ENCODE measurements at regions not wholly inside any gene's neighbourhood (a gene's known extent, or its start where the extent isn't known, plus 50 kb on each side); places are given as distances from the start of the nearest gene placed in this dataset.

DNA sequence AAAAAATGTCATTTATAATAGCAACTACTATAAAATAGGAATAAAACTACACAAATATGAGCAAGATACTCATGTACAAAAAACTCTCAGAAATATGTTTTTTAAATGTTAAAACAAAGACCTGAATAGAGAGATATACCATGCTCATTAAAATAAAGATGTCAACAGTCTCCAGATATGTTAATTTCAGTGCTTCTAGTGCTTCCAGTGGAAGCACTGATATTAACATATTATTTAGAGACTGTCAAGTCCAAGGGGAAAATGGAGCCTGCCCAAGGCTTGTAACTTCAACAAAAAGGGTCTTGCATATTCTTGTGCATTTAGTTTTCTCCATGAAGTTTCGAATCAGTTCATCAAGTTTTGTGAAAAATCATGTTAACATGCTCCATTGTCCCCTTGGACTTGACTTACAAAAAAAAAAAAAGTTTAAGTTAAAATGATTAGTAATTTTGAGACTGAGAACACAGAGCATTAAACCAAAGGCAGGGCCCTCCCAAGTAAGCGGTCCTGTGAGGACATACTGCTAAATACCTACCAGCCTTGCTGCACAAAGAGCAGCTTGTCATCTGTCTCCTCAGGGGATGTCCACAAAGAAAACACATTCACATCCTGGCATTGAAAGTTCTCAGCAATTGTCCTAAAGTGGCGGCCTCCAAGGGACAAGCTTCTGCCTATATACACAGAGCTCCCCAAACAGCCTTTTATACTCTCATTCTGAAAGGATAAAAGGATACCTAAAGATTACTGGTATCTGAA, 501.9 kb upstream of the CHAC2 start:
- Histone ChIP-seq H2AFZ (ENCODE audit: control insufficient read depth, low read length) (no peak overlapping the region), H3K36me3 (ENCODE audit: control insufficient read depth in 2 of 2, extremely low read depth in 1 of 2, insufficient read depth in 2 of 2, low read length in 2 of 2) (no peaks in the 10 kb centered on the region), H3K4me1 (ENCODE audit: control insufficient read depth, extremely low read depth, insufficient read depth, low read length) (no peaks in the 10 kb centered on the region), H3K79me2 (ENCODE audit: control insufficient read depth, insufficient read depth, low read length) (no peaks in the 10 kb centered on the region), H3K4me3 (ENCODE audit: control insufficient read depth in 2 of 3, extremely low read depth in 1 of 3, insufficient read depth in 2 of 3, low read depth in 1 of 3, low read length in 3 of 3) (no peak overlapping the region), H4K20me1 (ENCODE audit: control insufficient read depth, extremely low read depth, insufficient read depth, low read length) (no peaks in the 10 kb centered on the region), H3K27me3 (ENCODE audit: control insufficient read depth, extremely low read depth, insufficient read depth, low read length) (no peaks in the 10 kb centered on the region), H3K27ac (ENCODE audit: control insufficient read depth, insufficient read depth, low read length) (no peak overlapping the region), H3K9me1 (ENCODE audit: control insufficient read depth, extremely low read depth, insufficient read depth, low read length) (no peaks in the 10 kb centered on the region), H3K9me3 (ENCODE audit: control insufficient read depth, low read depth, low read length) (no peaks in the 10 kb centered on the region), H3K9ac (ENCODE audit: control insufficient read depth, extremely low read depth, insufficient read depth, low read length) (no peak overlapping the region), H3K4me2 (ENCODE audit: control insufficient read depth, extremely low read depth, insufficient read depth, low read depth, low read length) (no peak overlapping the region)
- dilution Hi-C loops (cut with MboI; ENCODE audit: extremely low pct_ligation_motif_present, low sequenced_read_pairs) = no loop called here
- DNase-seq (ENCODE audit: low read depth, low spot score) = no peak
- no peak for FAIRE-seq
- TF ChIP-seq, protein P1, sequence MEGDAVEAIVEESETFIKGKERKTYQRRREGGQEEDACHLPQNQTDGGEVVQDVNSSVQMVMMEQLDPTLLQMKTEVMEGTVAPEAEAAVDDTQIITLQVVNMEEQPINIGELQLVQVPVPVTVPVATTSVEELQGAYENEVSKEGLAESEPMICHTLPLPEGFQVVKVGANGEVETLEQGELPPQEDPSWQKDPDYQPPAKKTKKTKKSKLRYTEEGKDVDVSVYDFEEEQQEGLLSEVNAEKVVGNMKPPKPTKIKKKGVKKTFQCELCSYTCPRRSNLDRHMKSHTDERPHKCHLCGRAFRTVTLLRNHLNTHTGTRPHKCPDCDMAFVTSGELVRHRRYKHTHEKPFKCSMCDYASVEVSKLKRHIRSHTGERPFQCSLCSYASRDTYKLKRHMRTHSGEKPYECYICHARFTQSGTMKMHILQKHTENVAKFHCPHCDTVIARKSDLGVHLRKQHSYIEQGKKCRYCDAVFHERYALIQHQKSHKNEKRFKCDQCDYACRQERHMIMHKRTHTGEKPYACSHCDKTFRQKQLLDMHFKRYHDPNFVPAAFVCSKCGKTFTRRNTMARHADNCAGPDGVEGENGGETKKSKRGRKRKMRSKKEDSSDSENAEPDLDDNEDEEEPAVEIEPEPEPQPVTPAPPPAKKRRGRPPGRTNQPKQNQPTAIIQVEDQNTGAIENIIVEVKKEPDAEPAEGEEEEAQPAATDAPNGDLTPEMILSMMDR (optimal IDR thresholded peaks at IDR 0.05 in 1 of 3, IDR thresholded peaks at IDR 0.05 in 1 of 3, conservative IDR thresholded peaks at IDR 0.05 in 1 of 3; ENCODE audit: extremely low read depth in 1 of 3, insufficient read depth in 2 of 3, low read length in 3 of 3) = no peak
- TF ChIP-seq EZH2 (IDR thresholded peaks at IDR 0.05; ENCODE audit: low read length) = no peak

DNA sequence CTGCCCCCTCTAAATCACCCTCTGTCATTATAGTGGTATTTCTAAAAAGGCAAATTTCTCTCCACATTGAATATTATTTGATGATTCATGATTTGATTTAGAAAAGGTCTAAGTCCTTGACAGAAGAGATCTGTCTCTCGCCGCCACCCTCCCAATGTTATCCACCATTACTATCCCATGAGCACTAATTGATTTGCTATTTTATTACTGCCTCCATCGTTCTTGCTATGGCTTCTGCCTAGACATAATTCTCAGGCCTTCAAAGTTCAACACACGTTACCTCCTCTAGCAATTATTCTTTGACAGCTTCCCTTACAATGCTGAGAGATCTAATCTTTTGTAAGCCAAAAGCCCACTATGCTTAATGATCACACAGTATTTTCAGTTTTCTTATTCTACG, 507.0 kb upstream of the CHAC2 start:
- Histone ChIP-seq H3K27ac (ENCODE audit: control insufficient read depth, insufficient read depth, low read length) (no peak overlapping the region), H3K79me2 (ENCODE audit: control insufficient read depth, insufficient read depth, low read length) (no peaks in the 10 kb centered on the region), H3K9me3 (ENCODE audit: control insufficient read depth, low read depth, low read length) (no peaks in the 10 kb centered on the region), H3K36me3 (ENCODE audit: control insufficient read depth in 2 of 2, extremely low read depth in 1 of 2, insufficient read depth in 2 of 2, low read length in 2 of 2) (no peaks in the 10 kb centered on the region), H4K20me1 (ENCODE audit: control insufficient read depth, extremely low read depth, insufficient read depth, low read length) (no peaks in the 10 kb centered on the region), H3K9me1 (ENCODE audit: control insufficient read depth, extremely low read depth, insufficient read depth, low read length) (no peaks in the 10 kb centered on the region), H3K4me3 (ENCODE audit: control insufficient read depth in 2 of 3, extremely low read depth in 1 of 3, insufficient read depth in 2 of 3, low read depth in 1 of 3, low read length in 3 of 3) (no peak overlapping the region), H3K4me1 (ENCODE audit: control insufficient read depth, extremely low read depth, insufficient read depth, low read length) (no peaks in the 10 kb centered on the region), H2AFZ (ENCODE audit: control insufficient read depth, low read length) (no peak overlapping the region), H3K9ac (ENCODE audit: control insufficient read depth, extremely low read depth, insufficient read depth, low read length) (no peak overlapping the region), H3K4me2 (ENCODE audit: control insufficient read depth, extremely low read depth, insufficient read depth, low read depth, low read length) (no peak overlapping the region), H3K27me3 (ENCODE audit: control insufficient read depth, extremely low read depth, insufficient read depth, low read length) (no peaks in the 10 kb centered on the region)
- DNase-seq (ENCODE audit: low read depth, low spot score) (no peak), FAIRE-seq (no peak)
- no peak for TF ChIP-seq EZH2 (IDR thresholded peaks at IDR 0.05; ENCODE audit: low read length)
- TF ChIP-seq, protein P1 (optimal IDR thresholded peaks at IDR 0.05 in 1 of 3, IDR thresholded peaks at IDR 0.05 in 1 of 3, conservative IDR thresholded peaks at IDR 0.05 in 1 of 3; ENCODE audit: extremely low read depth in 1 of 3, insufficient read depth in 2 of 3, low read length in 3 of 3) = no peak
- dilution Hi-C loops (cut with MboI; ENCODE audit: extremely low pct_ligation_motif_present, low sequenced_read_pairs) = no loop called here
